ENCODE measurements at regions not wholly inside any gene's neighbourhood (a gene's known extent, or its start where the extent isn't known, plus 50 kb on each side); places are given as distances from the start of the nearest gene placed in this dataset.

- DNase-seq = no peak
These were observed 101.9 kb downstream of the GAS2L3 start for GRCh38 chr12:100675432-100675831.

GRCh38 chr12:100681074-100681473 lies 107.6 kb downstream of the GAS2L3 start:
- DNase-seq = no peak

- DNase-seq = no peak
These were observed 108.7 kb downstream of the GAS2L3 start for GRCh38 chr12:100682178-100682577.

- no peak for DNase-seq
These were observed 106.9 kb upstream of the ANO4 start for GRCh38 chr12:100687686-100688085.

- DNase-seq = no peak
These were observed 106.1 kb upstream of the ANO4 start for GRCh38 chr12:100688451-100688864.

- no peak for DNase-seq
These were observed 102.1 kb upstream of the ANO4 start for GRCh38 chr12:100692502-100692901.

- DNase-seq = no peak
These were observed 96.1 kb upstream of the ANO4 start for GRCh38 chr12:100698518-100698917.

- no peak for DNase-seq
These were observed 95.4 kb upstream of the ANO4 start for GRCh38 chr12:100699209-100699608.

GRCh38 chr12:100703337-100703736 lies 91.2 kb upstream of the ANO4 start:
- DNase-seq = no peak

GRCh38 chr12:100703868-100704267 lies 90.7 kb upstream of the ANO4 start:
- DNase-seq = no peak

GRCh38 chr12:100706033-100706432 lies 88.5 kb upstream of the ANO4 start:
- DNase-seq = no peak

GRCh38 chr12:100708591-100708990 lies 86.0 kb upstream of the ANO4 start:
- no peak for DNase-seq

- no peak for DNase-seq
These were observed 78.3 kb upstream of the ANO4 start for GRCh38 chr12:100715976-100716944.

- peak in 1 of 2 donors; percentile 10 for DNase-seq
These were observed 77.4 kb upstream of the ANO4 start for GRCh38 chr12:100716945-100717732.

GRCh38 chr12:100717733-100718067 lies 76.9 kb upstream of the ANO4 start:
- no peak for DNase-seq

GRCh38 chr12:100718187-100718586 lies 76.4 kb upstream of the ANO4 start:
- no peak for DNase-seq

- DNase-seq = no peak
These were observed 74.4 kb upstream of the ANO4 start for GRCh38 chr12:100720016-100720654.

GRCh38 chr12:100721169-100721568 lies 73.4 kb upstream of the ANO4 start:
- no peak for DNase-seq

- no peak for DNase-seq
These were observed 70.5 kb upstream of the ANO4 start for GRCh38 chr12:100724071-100724470.

GRCh38 chr12:100733817-100734593 lies 60.6 kb upstream of the ANO4 start:
- no peak for DNase-seq

GRCh38 chr12:100737168-100737567 lies 57.4 kb upstream of the ANO4 start:
- DNase-seq = no peak

GRCh38 chr12:100738086-100738485 lies 56.5 kb upstream of the ANO4 start:
- DNase-seq = no peak

All from stimulated activated CD4-positive, alpha-beta T cell treated with anti-CD3 and anti-CD28 coated beads, Interleukin-2, amount 100 ng/mL, for 24 hours (primary cell).